B cell (primary cell): ENCODE measurements at regions not wholly inside any gene's neighbourhood (a gene's known extent, or its start where the extent isn't known, plus 50 kb on each side); places are given as distances from the start of the nearest gene placed in this dataset.

Source experiments
- EZH2 ChIP-seq: IDR thresholded peaks from 2 replicates; pipeline ENCODE4 v1.6.1; 2012; ENCODE audit warnings: borderline replicate concordance, low read depth, mild to moderate bottlenecking, moderate library complexity, low read length; ENCODE audit not compliant: insufficient read depth, poor library complexity, severe bottlenecking
- TF ChIP-seq, protein P1 (sequence below): fragments of 200-600 bp; IDR thresholded peaks from one replicate; pipeline ENCODE4 v1.8.0; 2022; ENCODE audit warnings: antibody characterized with exemption, mild to moderate bottlenecking

DNA sequence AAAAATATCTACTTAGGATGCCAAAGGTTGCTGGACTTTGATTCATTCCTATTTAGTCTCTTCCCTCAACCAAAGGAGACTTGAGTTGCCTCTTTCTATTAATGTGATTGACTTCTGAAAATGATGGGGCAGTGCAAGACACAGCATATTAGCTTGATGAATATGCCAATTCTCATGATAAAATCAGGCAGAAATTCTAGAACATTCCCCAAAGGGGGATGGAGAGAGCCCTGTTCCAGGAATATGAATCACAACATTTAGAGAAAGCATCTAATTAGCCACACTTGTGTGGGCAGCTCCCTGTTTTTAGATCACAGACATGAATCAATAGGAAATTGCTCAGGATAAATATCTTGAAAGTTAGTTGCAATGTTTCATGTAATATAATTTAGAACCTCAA is 584.0 kb upstream of the CDH8 start:
- TF ChIP-seq, protein P1, sequence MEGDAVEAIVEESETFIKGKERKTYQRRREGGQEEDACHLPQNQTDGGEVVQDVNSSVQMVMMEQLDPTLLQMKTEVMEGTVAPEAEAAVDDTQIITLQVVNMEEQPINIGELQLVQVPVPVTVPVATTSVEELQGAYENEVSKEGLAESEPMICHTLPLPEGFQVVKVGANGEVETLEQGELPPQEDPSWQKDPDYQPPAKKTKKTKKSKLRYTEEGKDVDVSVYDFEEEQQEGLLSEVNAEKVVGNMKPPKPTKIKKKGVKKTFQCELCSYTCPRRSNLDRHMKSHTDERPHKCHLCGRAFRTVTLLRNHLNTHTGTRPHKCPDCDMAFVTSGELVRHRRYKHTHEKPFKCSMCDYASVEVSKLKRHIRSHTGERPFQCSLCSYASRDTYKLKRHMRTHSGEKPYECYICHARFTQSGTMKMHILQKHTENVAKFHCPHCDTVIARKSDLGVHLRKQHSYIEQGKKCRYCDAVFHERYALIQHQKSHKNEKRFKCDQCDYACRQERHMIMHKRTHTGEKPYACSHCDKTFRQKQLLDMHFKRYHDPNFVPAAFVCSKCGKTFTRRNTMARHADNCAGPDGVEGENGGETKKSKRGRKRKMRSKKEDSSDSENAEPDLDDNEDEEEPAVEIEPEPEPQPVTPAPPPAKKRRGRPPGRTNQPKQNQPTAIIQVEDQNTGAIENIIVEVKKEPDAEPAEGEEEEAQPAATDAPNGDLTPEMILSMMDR, result no peak
- TF ChIP-seq EZH2, result no peak
